DLD1 (cell line): ENCODE measurements at regions not wholly inside any gene's neighbourhood (a gene's known extent, or its start where the extent isn't known, plus 50 kb on each side); places are given as distances from the start of the nearest gene placed in this dataset.

Experiments used
- in situ Hi-C: cut with HindIII; loops from 2 replicates; pipeline ENCODE4 v1.10.0; 2017; ENCODE audit warnings: low sequenced_read_pairs

- in situ Hi-C loops: no loop called here
Observed at GRCh38 chr13:34764246-34764645, 177.8 kb upstream of the NBEA start.

- in situ Hi-C loops: no loop called here
Observed at GRCh38 chr13:34765446-34766180, 176.5 kb upstream of the NBEA start.

- in situ Hi-C loops: no loop called here
Observed at GRCh38 chr13:34767778-34768177, 174.3 kb upstream of the NBEA start.

- in situ Hi-C loops: no loop called here
Observed at GRCh38 chr13:34772206-34772605, 169.9 kb upstream of the NBEA start.

GRCh38 chr13:34772881-34773280, 169.2 kb upstream of the NBEA start:
- in situ Hi-C loops: no loop called here

GRCh38 chr13:34776390-34776981, 165.6 kb upstream of the NBEA start:
- in situ Hi-C loops: no loop called here

GRCh38 chr13:34777089-34777913, 164.8 kb upstream of the NBEA start:
- in situ Hi-C loops: no loop called here

- in situ Hi-C loops: no loop called here
Observed at GRCh38 chr13:34777914-34778303, 164.2 kb upstream of the NBEA start.

- in situ Hi-C loops: no loop called here
Observed at GRCh38 chr13:34779171-34779570, 162.9 kb upstream of the NBEA start.

- in situ Hi-C loops: no loop called here
Observed at GRCh38 chr13:34793301-34793700, 148.8 kb upstream of the NBEA start.

GRCh38 chr13:34803756-34804155, 138.3 kb upstream of the NBEA start:
- in situ Hi-C loops: no loop called here

- in situ Hi-C loops: no loop called here
Observed at GRCh38 chr13:34805347-34805746, 136.7 kb upstream of the NBEA start.

GRCh38 chr13:34808649-34809048, 133.4 kb upstream of the NBEA start:
- in situ Hi-C loops: no loop called here

GRCh38 chr13:34810996-34811395, 131.1 kb upstream of the NBEA start:
- in situ Hi-C loops: no loop called here

- in situ Hi-C loops: no loop called here
Observed at GRCh38 chr13:34815526-34815925, 126.5 kb upstream of the NBEA start.

GRCh38 chr13:34816245-34816884, 125.7 kb upstream of the NBEA start:
- in situ Hi-C loops: no loop called here

GRCh38 chr13:34816908-34817665, 125.0 kb upstream of the NBEA start:
- in situ Hi-C loops: no loop called here

GRCh38 chr13:34822650-34823049, 119.4 kb upstream of the NBEA start:
- in situ Hi-C loops: no loop called here

GRCh38 chr13:34826432-34826831, 115.6 kb upstream of the NBEA start:
- in situ Hi-C loops: no loop called here

GRCh38 chr13:34833562-34834182, 108.4 kb upstream of the NBEA start:
- in situ Hi-C loops: no loop called here
